ENCODE measurements at regions not wholly inside any gene's neighbourhood (a gene's known extent, or its start where the extent isn't known, plus 50 kb on each side); places are given as distances from the start of the nearest gene placed in this dataset.
"Not testable (repeated sequence)": the region's sequence is repeated elsewhere in the genome, so short reads cannot be mapped to it uniquely, and the experiment has no call there.

DNA sequence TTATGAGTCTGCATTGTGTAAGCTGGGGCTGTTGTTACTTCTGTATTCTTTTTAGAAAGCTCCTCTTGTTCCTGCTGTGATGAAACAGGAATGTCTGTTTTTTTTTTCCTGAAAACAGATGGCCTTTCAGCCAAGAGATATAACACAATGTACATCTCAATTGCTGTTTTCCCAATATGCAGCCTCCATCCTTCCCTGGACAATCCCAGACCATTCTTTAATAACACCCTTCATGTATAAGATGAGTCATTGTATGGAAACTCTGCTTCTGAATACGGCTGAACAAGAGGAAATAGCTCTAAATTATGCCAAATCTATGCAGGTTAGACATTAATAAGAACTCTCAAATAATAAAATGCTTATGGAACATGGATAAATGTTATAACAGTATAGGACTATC lies 60.2 kb upstream of the LRRC4C start:
- DNase-seq (ENCODE audit: low read depth): no peak

DNA sequence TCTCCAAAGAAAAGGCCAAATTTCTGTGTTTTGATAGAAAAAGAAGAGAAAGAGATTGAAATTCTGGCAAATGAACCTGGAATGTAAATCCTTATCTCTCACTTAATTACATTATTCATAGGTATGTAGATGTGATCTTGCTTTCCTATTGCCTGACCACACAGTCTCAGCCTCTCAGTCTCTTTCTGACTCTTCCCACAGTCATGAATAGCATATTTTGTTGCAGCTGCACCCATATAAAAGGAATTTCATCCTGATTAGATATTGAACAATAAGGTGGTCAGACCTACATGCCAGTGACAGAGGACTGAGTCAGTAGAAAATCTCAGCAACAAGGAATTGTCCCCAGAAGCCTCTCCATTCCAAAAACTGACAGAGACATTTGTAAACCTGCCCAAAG lies 62.9 kb upstream of the LRRC4C start:
- peak; percentile 28 for DNase-seq (ENCODE audit: low read depth)

DNA sequence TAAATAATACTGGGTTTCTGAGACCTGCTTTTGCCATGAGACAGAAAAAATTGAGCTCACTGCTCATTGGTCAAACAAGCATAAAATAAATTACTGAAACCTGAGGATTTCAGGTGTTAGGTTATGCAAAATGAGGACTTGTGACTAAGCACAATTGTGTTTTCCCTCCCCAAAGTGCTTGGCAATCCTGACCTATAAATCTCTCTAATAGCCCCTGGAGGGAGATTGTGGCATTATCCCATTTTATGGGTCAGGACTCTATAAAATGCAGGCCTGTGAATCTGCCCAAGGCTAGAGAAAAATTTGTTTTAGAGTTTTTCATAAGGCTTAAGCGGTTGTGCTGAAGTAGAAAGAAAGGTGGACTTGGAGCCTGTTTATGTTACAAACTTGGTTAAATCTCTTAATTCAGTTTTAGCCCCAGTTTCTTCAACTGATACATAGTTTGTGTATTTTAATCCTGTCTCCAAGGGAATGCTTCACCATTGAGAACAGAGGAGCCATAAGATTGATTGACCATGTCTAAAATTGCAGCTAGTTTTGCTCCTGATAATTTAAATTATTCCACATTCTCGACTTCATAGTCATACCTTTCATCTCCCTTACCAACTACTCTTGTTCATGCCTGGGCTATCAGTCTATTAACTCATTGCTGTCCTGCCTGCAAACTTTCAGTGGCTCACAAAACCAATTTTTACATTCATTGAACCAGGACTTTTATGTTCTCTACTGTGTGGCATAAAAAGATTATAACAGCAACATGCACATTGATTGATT lies 63.6 kb upstream of the LRRC4C start:
- no peak for DNase-seq (ENCODE audit: low read depth)

DNA sequence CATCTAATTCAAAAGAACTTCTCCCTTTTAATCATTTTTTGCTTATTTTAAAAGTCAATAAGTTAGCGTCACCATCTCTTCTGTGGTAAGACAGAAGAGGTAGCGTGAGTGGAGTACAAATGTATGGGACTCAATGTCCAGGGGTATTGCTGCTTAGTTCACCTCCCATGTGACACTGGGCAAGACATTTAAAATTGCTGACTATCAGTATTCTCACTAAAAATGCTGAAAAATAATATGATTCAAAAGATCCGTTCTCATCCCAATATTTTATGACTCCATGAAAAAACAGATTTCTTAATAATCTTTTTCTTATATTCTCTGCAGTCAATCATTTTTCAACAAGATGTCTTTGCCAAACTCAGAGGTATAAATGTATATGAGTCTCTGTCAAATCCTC lies 68.1 kb upstream of the LRRC4C start:
- DNase-seq (ENCODE audit: low read depth): no peak

DNA sequence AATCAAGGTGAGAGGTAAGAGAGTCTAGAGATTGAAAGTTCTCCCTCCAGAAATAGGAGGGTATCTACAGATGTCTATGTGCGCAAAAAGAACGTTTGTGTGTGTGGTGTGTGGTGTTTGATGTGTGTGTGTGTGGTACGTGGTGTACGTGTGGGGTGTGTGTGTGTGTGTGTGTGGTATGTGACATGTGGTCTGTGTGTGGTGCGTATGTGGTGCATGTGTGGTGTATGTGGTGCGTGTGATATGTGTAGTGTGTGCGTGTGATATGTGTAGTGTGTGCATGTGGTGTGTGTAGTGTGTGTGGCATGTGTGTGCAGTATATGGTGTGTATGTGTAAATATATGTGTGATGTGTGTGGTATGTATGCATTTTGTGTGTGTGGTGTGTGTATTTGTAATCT lies 73.0 kb upstream of the LRRC4C start:
- no peak for DNase-seq (ENCODE audit: low read depth)

DNA sequence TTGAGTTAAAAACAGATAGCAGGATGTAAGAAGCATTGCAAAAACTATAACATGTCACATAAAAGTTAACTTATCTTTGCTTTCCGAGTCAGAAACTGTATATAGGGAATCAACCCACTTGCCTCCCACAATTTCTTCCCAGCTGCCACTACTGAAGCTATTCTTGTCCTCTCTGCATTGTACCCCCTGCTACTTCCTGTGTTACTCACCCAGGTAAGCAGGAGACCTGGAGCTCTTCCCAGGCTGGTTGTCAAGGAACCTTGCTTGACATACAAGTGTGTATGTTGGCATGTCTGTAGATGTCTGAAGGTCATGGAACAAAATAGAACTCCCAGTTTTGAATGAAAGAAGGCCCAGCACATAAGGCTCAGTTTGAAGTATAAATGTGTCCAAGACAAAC lies 74.3 kb upstream of the LRRC4C start:
- DNase-seq (ENCODE audit: low read depth): no peak

DNA sequence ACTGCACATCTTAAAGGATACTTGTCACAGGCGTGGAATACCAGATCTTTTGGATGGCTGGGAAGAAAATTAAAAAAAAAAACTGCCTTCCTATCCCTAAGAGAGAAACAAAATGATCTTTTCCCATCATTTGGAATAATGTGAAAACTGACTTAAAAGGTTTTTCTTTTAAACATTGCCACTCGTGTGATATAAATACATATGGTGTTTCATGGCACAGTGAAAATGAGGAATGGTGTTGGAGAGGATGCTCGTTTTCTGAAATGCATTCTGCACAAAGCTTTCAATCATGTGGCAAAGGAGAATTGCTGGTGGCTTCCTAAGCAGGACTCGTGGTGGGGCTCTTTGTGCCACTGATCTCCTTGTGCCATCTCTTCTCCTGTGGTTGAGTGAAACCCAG lies 74.9 kb upstream of the LRRC4C start:
- DNase-seq (ENCODE audit: low read depth): no peak

DNA sequence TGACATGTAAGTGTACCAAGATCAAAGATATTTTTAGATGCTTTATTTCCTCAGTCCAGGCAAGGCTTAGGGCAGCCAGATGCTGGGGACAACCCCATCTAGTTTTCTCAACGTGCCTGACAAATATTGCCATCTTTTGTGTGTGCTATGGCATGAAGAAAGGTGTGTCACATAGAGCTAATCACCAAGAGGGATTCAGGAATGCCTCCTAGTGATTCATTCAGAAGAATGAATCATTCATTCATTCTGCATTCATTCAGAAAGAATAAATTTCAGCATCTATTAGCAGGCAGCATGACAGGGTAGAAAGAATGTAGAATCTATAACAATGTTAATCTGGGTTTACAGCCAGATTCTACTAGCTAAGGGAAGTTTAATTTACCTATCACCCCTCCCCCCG lies 75.4 kb upstream of the LRRC4C start:
- no peak for DNase-seq (ENCODE audit: low read depth)

DNA sequence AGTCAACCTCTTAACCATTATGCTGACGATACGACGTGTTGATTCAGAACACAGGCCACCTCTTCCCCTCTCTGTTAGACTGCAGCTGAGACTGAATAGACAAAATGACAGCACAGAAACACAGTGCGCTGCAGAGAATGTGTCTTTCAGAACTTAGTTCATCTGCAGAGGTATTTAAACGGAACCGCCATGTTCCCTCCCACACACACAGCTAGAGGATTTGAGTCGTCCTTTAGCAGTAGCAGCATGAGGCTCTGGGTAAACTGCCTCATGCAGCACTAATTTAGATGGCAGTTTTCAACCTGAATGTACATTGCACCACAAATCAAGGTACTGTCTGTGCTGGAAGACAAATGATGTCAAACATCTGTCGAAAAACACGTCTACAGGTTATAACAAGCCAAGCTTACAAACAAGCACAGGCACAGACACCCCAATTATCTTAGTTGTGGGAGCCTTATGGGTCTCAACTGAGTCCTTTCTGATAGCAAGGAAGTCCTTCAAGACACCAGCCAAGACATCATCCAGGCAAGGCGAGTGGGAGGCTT lies 76.6 kb upstream of the LRRC4C start:
- no peak for DNase-seq (ENCODE audit: low read depth)

DNA sequence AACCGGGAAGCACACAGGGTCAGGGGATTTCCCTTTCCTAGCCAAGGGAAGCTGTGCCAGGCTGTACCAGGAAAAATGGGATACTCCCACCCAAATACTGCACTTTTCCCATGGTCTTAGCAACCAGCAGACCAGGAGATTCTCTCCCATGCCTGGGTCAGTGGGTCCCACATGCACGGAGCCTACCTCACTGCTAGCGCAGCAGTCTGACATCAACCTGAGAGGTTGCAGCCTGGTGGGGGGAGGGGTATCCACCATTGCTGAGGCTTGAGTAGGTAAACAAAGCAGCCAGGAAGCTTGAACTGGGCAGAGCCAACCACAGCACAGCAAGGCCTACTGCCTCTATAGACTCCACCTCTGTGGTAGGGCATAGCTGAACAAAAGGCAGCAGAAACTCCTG lies 85.5 kb upstream of the LRRC4C start:
- DNase-seq (ENCODE audit: low read depth): not testable (repeated sequence)

DNA sequence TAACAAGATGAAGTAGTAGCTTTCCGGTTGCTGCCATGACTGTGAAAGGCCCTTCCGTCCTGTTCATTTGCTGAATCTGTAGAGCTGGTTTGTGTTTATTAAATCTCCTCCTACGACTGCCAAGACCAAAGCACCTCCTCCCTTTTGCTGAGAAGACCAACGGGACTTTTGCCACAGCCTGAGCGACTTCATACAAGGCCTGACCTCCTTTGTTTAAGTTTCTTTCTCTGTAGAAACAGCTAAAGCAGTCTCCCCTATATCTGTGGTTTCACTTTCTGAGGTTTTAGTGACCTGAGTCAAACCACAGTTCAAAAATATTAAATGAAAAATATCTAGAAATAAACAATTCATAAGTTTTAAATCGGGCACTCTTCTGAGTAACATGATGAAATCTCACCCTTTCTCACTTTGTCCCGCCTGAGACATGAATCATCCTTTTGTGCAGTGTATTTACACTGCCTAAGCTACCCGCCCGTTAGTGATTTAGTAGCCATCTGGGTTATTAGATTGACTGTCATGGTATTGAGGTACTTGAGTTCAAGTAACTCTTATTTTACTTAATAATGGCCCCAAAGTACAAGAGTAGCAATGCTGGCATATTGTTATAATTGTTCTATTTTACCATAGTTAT lies 119.1 kb upstream of the LRRC4C start:
- DNase-seq (ENCODE audit: low read depth): no peak

DNA sequence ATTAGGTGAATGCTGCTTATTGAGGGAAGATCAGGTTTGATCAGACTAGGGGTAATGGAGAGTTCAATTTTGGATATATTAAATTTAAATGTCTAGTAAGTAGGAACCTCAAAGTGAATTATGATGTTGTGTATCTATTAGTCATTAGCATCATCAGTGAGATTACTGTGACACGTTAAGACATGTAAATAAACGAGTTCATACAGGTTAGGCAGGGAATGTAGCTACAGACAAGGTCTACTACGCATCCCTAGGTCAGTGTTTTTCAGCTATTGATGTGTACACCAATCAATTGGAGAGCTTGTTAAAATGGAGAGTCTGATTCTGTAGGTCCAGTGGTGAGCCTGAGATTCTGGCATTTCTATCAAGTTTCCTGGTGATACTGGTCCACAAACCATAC lies 120.1 kb upstream of the LRRC4C start:
- no peak for DNase-seq (ENCODE audit: low read depth)

DNA sequence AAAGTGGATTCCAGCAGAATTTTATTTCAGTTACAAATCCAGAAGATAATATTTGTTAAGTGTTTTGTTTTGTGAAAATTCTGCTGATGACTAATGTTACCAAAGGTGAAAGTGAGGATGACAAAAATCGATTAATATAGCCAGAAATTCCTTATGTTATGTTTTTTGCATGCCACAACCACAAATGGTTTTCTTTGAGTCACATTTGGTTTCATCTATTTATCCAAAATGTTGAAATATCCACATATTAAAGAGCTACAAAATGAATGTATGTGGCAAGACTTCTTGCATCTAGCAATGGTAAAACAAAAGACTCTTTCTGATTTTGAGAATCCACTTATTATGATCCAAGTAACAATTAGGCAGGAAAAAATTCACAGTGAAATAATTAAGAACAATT lies 150.1 kb upstream of the LRRC4C start:
- no peak for DNase-seq (ENCODE audit: low read depth)

DNA sequence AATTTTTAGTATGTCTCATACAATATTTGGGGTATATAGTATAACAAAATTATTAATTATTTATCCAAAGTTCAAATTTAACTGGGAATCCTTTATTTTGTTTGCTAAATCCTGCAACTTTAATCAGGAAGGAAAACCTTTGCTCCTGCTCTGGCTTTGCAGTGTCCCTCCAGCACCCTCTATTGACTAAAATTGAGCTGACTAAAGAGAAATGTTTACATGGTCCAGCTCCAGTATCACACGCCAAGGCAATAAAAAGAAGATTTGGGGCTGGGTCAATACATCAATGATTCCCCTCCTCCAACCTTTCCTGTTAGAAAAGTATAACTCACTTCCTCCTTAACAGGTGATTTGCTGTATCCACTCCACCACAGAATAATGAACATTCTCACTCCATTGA lies 153.0 kb upstream of the LRRC4C start:
- no peak for DNase-seq (ENCODE audit: low read depth)

DNA sequence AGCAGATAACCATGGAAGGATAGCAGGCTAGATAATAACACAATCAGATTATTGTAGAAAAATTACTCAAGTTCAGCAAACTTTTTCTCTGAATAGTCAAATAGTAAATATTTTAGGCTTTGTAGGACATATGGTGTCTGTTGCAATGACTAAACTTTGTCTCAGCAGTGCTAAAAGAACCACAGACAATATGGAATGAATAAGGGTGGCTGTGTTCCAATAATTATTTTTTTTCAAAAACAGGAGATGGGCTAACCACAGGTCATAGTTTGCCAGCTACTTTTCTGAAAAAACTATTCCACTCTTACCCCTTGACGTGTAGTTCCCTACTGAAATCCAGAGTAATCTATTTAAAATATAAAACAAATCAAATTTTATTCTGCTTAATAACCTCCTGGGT lies 153.9 kb upstream of the LRRC4C start:
- DNase-seq (ENCODE audit: low read depth): no peak

DNA sequence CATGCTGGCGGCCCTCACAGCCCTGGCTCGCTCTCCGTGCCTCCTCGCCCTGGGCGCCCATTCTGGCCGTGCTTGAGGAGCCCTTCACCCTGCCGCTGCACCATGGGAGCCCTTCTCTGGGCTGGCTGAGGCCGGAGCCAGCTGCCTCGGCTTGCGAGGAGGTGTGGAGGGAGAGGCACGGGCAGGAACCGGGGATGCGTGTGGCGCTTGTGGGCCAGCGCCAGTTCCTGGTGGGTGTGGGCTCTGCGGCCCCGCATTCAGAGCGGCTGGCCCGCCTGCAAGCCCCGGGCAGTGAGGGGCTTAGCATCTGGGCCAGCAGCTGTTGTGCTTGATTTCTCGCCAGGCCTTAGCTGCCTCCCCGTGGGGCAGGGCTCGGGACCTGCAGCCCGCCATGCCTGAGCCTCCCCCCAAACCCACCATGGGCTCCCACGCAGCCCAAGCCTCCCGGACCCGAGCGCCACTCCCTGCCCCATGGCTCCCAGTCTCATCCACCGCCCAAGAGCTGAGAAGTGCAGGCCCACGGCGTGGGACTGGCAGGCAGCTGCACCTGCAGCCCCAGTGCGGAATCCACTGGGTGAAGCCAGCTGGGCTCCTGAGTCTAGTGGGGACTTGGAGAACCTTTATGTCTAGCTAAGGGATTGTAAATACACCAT lies 163.4 kb upstream of the LRRC4C start:
- no peak for DNase-seq (ENCODE audit: low read depth)

DNA sequence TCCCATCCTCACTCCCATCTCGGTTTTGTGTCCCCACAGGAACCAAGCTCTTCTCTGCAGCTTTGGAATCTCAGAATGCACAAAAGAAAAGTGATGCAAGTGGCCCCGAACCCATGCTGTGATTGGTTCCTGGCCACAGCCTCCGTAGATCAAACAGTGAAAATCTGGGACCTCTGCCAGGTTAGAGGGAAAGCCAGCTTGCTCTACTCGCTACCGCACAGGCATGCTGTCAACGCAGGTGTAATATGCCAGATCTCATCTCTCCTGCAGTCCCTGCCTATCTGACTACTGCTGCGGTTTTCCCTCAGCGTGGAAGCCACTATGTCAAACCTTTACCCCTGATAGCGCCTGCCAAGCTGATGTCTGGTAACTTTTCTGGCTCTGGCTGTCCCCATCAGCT lies 200.5 kb upstream of the LRRC4C start:
- no peak for DNase-seq (ENCODE audit: low read depth)

DNA sequence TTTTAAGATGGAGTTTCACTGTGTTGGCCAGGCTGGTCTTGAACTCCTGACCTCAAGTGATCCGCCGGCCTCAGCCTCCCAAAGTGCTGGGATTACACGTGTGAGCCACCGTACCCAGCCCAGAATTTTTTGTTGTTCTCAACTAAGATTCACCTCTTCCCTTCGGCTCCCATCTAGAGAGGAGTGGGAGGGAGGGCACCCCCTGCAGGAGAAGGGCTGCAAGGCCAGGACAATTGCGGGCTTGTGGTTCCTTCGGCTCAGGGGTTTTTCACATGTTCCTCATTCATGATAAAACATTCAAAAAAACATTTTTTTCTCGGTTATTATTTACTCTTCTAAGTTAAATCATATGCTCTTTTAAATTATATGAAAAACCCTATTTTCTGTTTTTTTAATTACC lies 201.1 kb upstream of the LRRC4C start:
- DNase-seq (ENCODE audit: low read depth): no peak

DNA sequence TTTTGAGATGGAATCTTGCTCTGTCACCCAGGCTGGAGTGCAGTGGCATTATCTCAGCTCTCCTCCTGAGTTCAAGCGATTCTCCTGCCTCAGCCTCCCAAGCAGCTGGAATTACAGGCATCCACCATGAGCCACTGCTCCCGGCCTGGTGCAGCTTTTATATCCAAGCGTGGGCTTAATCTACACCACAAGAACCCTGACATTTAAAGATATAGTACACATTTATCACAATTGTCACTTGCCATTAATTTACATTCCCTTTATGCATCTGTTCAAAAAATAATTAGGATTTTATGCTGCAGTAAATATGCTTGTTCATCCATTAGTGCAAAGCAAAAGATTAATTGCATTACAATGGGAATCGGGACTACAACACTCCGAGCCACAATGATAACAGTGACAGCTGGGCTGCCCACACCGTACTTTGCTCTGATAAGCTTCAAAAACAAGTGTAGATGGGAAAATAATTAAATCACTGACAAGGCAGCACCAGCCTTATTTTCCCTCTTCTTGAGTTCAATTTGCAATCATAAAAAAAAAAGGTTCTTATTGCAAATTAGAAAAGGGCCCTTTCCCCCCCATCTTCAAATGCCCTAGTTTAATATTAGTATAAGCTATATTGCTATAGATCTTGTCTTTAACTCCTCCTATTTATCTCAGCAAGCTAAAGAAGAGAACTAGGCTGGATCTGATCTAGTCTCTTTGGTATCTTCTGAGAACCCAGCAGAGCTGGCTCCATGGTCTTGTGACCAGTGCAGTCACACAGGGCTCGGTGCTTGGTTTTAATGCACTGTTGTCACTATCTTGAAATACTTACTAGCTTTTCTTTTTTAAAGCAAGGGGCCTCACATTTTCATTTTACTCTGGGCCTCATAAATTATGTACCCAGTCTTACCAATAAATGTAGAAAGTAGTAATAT lies 206.2 kb upstream of the LRRC4C start:
- DNase-seq (ENCODE audit: low read depth): no peak

DNA sequence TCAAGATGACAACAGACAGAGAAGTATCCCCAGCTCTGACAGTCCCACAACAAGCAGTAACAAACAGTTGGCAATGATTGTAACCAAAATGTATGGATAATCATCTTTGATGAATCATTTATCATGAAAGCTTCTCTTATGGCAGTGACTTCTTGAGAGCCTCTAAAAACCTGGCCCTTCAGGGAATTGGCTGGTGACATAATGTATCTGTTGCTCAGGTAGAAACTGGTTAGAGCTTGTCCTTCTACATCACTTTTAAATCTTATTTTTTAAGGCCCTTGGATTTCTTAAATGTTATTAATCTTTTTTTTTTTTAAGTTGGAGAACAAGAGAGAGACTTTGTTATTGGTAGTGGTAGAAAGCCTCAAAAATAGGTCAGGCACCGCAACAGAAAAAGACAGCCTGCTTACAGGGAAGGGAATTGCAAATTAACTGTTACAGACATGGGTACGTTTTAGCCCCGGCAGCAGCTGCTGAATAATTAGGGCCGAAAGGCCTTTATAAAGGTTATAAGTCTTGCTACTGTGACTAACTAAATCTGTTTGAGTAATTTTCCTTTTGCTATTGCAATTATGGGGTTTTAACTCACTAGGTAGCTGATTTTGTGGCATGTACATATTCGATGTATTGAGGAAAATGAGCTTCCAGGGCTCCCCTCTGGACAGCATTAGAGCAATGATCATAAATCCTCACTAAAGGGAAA lies 207.7 kb upstream of the LRRC4C start:
- DNase-seq (ENCODE audit: low read depth): no peak

DNA sequence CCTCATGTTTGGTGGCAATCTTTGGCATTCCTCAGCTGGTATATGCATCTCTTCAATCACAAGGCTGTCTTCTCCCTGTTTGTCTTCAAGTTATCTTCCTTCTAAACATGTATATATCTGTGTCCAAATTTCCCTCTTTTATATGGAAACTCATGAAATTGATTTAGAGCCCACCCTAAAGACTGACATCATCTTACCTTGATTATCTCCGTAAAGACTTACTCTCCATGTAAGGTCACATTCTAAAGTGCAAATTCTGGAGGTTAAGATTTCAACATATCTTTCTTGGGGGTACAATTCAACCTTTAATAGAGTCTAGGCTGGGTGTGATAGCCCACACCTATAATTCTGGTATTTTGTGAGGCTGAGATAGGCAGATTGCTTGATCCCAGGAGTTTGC lies 215.8 kb upstream of the LRRC4C start:
- DNase-seq (ENCODE audit: low read depth): no peak

DNA sequence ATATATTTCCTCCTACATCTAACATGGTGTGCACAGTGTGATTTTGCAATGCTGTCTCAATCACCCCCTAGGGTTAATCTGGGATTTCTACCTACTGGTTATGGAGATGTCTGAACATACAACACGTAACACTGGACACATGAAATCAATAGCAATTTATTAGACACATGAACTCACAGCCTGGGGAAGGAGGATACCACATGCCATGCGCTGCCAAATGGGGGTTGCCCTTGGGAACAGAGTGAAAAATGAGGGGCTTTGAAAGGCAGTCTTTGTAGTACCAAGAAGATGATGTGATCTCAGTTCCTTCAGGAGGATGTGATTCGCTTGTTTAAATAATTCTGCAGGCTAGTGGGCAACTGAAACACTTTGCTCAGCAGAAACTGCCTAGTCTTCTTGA lies 253.6 kb upstream of the LRRC4C start:
- DNase-seq (ENCODE audit: low read depth): no peak
